ENCODE measurements at regions not wholly inside any gene's neighbourhood (a gene's known extent, or its start where the extent isn't known, plus 50 kb on each side); places are given as distances from the start of the nearest gene placed in this dataset.

GRCh38 chr16:59090541-59090940 is 356.4 kb upstream of the GOT2 start:
- TF ChIP-seq, protein P1, sequence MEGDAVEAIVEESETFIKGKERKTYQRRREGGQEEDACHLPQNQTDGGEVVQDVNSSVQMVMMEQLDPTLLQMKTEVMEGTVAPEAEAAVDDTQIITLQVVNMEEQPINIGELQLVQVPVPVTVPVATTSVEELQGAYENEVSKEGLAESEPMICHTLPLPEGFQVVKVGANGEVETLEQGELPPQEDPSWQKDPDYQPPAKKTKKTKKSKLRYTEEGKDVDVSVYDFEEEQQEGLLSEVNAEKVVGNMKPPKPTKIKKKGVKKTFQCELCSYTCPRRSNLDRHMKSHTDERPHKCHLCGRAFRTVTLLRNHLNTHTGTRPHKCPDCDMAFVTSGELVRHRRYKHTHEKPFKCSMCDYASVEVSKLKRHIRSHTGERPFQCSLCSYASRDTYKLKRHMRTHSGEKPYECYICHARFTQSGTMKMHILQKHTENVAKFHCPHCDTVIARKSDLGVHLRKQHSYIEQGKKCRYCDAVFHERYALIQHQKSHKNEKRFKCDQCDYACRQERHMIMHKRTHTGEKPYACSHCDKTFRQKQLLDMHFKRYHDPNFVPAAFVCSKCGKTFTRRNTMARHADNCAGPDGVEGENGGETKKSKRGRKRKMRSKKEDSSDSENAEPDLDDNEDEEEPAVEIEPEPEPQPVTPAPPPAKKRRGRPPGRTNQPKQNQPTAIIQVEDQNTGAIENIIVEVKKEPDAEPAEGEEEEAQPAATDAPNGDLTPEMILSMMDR (conservative IDR thresholded peaks at IDR 0.05) = no peak
- TF ChIP-seq EZH2 (IDR thresholded peaks at IDR 0.05; ENCODE audit: low read depth) = no peak

All from PC-9 (cell line).